ENCODE measurements at regions not wholly inside any gene's neighbourhood (a gene's known extent, or its start where the extent isn't known, plus 50 kb on each side); places are given as distances from the start of the nearest gene placed in this dataset.
A peak's percentile ranks its signal among the peaks of the same experiment; 100 is the strongest.

GRCh38 chrX:124524852-124525251, 178.5 kb downstream of the SH2D1A start:
- H3K36me3 ChIP-seq (ENCODE audit: insufficient read depth, low read length): no peaks in the 10 kb centered on the region
- H3K4me3 ChIP-seq (ENCODE audit: low read length in 2 of 2): no peak overlapping the region
- no peaks in the 10 kb centered on the region for H3K9me3 Mint-ChIP-seq
- H3K27me3 Mint-ChIP-seq: peaks cover 0 to 2% of the 10 kb centered on the region in 2 donors
- no peaks in the 10 kb centered on the region for H3K4me1 Mint-ChIP-seq
- no peak overlapping the region for H3K27ac Mint-ChIP-seq
- ChIA-PET CTCF (ENCODE audit: partially characterized antibody) (interaction anchor here (1.5 kb wide), 1 partner anchor 11 kb away, joined by 3 read pairs; no protein-coding TSS in a partner anchor), POLR2A (ENCODE audit: partially characterized antibody) (no interaction called here)
- no peak for DNase-seq
- H3K36me3 Mint-ChIP-seq: no peaks in the 10 kb centered on the region
- no peaks in the 10 kb centered on the region for H3K27me3 ChIP-seq (ENCODE audit: insufficient read depth, low read length)
- no peak overlapping the region for H3K27ac ChIP-seq (ENCODE audit: low read depth, low read length)
- H3K9me3 ChIP-seq (ENCODE audit: control insufficient read depth in 1 of 2, low read length in 2 of 2): no peaks in the 10 kb centered on the region
- intact Hi-C loops (cut with micrococcal nuclease): no loop called here
- H3K4me1 ChIP-seq (ENCODE audit: insufficient read depth, low read length): no peaks in the 10 kb centered on the region
- no peak overlapping the region for H3K4me3 Mint-ChIP-seq

GRCh38 chrX:124529786-124530185, 183.4 kb downstream of the SH2D1A start:
- H3K9me3 ChIP-seq (ENCODE audit: control insufficient read depth in 1 of 2, low read length in 2 of 2): no peaks in the 10 kb centered on the region
- Mint-ChIP-seq H3K9me3 (peaks cover 0 to 3% (median 0%) of the 10 kb centered on the region in 8 donors), H3K4me1 (no peaks in the 10 kb centered on the region), H3K27me3 (peaks cover 0 to 2% of the 10 kb centered on the region in 2 donors), H3K27ac (peak overlapping the region in 1 of 7 donors; percentile 36), H3K36me3 (no peaks in the 10 kb centered on the region), H3K4me3 (no peak overlapping the region)
- intact Hi-C loops (cut with micrococcal nuclease): no loop called here
- H3K36me3 ChIP-seq (ENCODE audit: insufficient read depth, low read length): no peaks in the 10 kb centered on the region
- H3K27ac ChIP-seq (ENCODE audit: low read depth, low read length): no peak overlapping the region
- H3K27me3 ChIP-seq (ENCODE audit: insufficient read depth, low read length): no peaks in the 10 kb centered on the region
- ChIA-PET POLR2A (ENCODE audit: partially characterized antibody) (no interaction called here), CTCF (ENCODE audit: partially characterized antibody) (no interaction called here)
- H3K4me3 ChIP-seq (ENCODE audit: low read length in 2 of 2): no peak overlapping the region
- no peak for DNase-seq
- no peaks in the 10 kb centered on the region for H3K4me1 ChIP-seq (ENCODE audit: insufficient read depth, low read length)

- no peaks in the 10 kb centered on the region for H3K36me3 Mint-ChIP-seq
- no peaks in the 10 kb centered on the region for H3K4me1 Mint-ChIP-seq
- peaks cover 0 to 3% (median 0%) of the 10 kb centered on the region in 8 donors for H3K9me3 Mint-ChIP-seq
- no peak overlapping the region for H3K27ac Mint-ChIP-seq
- H3K36me3 ChIP-seq (ENCODE audit: insufficient read depth, low read length): no peaks in the 10 kb centered on the region
- H3K9me3 ChIP-seq (ENCODE audit: control insufficient read depth in 1 of 2, low read length in 2 of 2): no peaks in the 10 kb centered on the region
- no peaks in the 10 kb centered on the region for H3K27me3 ChIP-seq (ENCODE audit: insufficient read depth, low read length)
- peaks cover 0 to 2% of the 10 kb centered on the region in 2 donors for H3K27me3 Mint-ChIP-seq
- H3K27ac ChIP-seq (ENCODE audit: low read depth, low read length): no peak overlapping the region
- no peak overlapping the region for H3K4me3 Mint-ChIP-seq
- no peaks in the 10 kb centered on the region for H3K4me1 ChIP-seq (ENCODE audit: insufficient read depth, low read length)
- no peak overlapping the region for H3K4me3 ChIP-seq (ENCODE audit: low read length in 2 of 2)
- CTCF ChIA-PET (ENCODE audit: partially characterized antibody): no interaction called here
- intact Hi-C loops (cut with micrococcal nuclease): no loop called here
- POLR2A ChIA-PET (ENCODE audit: partially characterized antibody): no interaction called here
- DNase-seq: no peak
Measured at GRCh38 chrX:124530803-124531202, 184.4 kb downstream of the SH2D1A start.

GRCh38 chrX:124534536-124534935, 188.2 kb downstream of the SH2D1A start:
- H3K4me1 Mint-ChIP-seq: no peaks in the 10 kb centered on the region
- no peaks in the 10 kb centered on the region for H3K36me3 ChIP-seq (ENCODE audit: insufficient read depth, low read length)
- POLR2A ChIA-PET (ENCODE audit: partially characterized antibody): no interaction called here
- intact Hi-C loops (cut with micrococcal nuclease): no loop called here
- H3K4me3 ChIP-seq (ENCODE audit: low read length in 2 of 2): no peak overlapping the region
- H3K9me3 Mint-ChIP-seq: peaks cover 0 to 3% (median 0%) of the 10 kb centered on the region in 8 donors
- H3K27me3 ChIP-seq (ENCODE audit: insufficient read depth, low read length): no peaks in the 10 kb centered on the region
- H3K27ac ChIP-seq (ENCODE audit: low read depth, low read length): no peak overlapping the region
- H3K4me1 ChIP-seq (ENCODE audit: insufficient read depth, low read length): no peaks in the 10 kb centered on the region
- no peak overlapping the region for H3K27ac Mint-ChIP-seq
- no peaks in the 10 kb centered on the region for H3K9me3 ChIP-seq (ENCODE audit: control insufficient read depth in 1 of 2, low read length in 2 of 2)
- CTCF ChIA-PET (ENCODE audit: partially characterized antibody): no interaction called here
- DNase-seq: no peak
- no peaks in the 10 kb centered on the region for H3K27me3 Mint-ChIP-seq
- H3K36me3 Mint-ChIP-seq: no peaks in the 10 kb centered on the region
- no peak overlapping the region for H3K4me3 Mint-ChIP-seq

GRCh38 chrX:124540474-124540873, 194.1 kb downstream of the SH2D1A start:
- no peaks in the 10 kb centered on the region for H3K9me3 Mint-ChIP-seq
- CTCF ChIA-PET (ENCODE audit: partially characterized antibody): no interaction called here
- POLR2A ChIA-PET (ENCODE audit: partially characterized antibody): no interaction called here

GRCh38 chrX:124548571-124548970, 202.2 kb downstream of the SH2D1A start:
- H3K9me3 Mint-ChIP-seq: no peaks in the 10 kb centered on the region
- H3K27me3 Mint-ChIP-seq: peaks cover 2% of the 10 kb centered on the region in 2 donors
- ChIA-PET POLR2A (ENCODE audit: partially characterized antibody) (no interaction called here), CTCF (ENCODE audit: partially characterized antibody) (no interaction called here)
- H3K4me1 Mint-ChIP-seq: no peaks in the 10 kb centered on the region
- no peak overlapping the region for H3K27ac Mint-ChIP-seq
- no peak overlapping the region for H3K27ac ChIP-seq (ENCODE audit: low read depth, low read length)
- intact Hi-C loops (cut with micrococcal nuclease): no loop called here
- no peaks in the 10 kb centered on the region for H3K4me1 ChIP-seq (ENCODE audit: insufficient read depth, low read length)
- no peak for DNase-seq
- H3K4me3 Mint-ChIP-seq: no peak overlapping the region
- H3K9me3 ChIP-seq (ENCODE audit: control insufficient read depth in 1 of 2, low read length in 2 of 2): no peaks in the 10 kb centered on the region
- no peak overlapping the region for H3K4me3 ChIP-seq (ENCODE audit: low read length in 2 of 2)
- no peaks in the 10 kb centered on the region for H3K36me3 Mint-ChIP-seq
- no peaks in the 10 kb centered on the region for H3K36me3 ChIP-seq (ENCODE audit: insufficient read depth, low read length)
- H3K27me3 ChIP-seq (ENCODE audit: insufficient read depth, low read length): no peaks in the 10 kb centered on the region

More at GRCh38 chrX:124540474-124540873, 194.1 kb downstream of the SH2D1A start:
- H3K9me3 ChIP-seq (ENCODE audit: control insufficient read depth in 1 of 2, low read length in 2 of 2): no peaks in the 10 kb centered on the region
- DNase-seq: no peak
- intact Hi-C loops (cut with micrococcal nuclease): no loop called here
- H3K27ac ChIP-seq (ENCODE audit: low read depth, low read length): no peak overlapping the region
- H3K4me3 ChIP-seq (ENCODE audit: low read length in 2 of 2): no peak overlapping the region
- H3K36me3 Mint-ChIP-seq: no peaks in the 10 kb centered on the region
- H3K4me3 Mint-ChIP-seq: no peak overlapping the region
- peaks cover 0 to 2% of the 10 kb centered on the region in 2 donors for H3K27me3 Mint-ChIP-seq
- H3K27me3 ChIP-seq (ENCODE audit: insufficient read depth, low read length): no peaks in the 10 kb centered on the region
- H3K27ac Mint-ChIP-seq: no peak overlapping the region
- H3K4me1 ChIP-seq (ENCODE audit: insufficient read depth, low read length): no peaks in the 10 kb centered on the region
- no peaks in the 10 kb centered on the region for H3K36me3 ChIP-seq (ENCODE audit: insufficient read depth, low read length)
- H3K4me1 Mint-ChIP-seq: no peaks in the 10 kb centered on the region

GRCh38 chrX:124555036-124555595, 208.8 kb downstream of the SH2D1A start:
- Histone ChIP-seq H3K4me3 (ENCODE audit: low read length in 2 of 2) (no peak overlapping the region), H3K27ac (ENCODE audit: low read depth, low read length) (no peak overlapping the region), H3K36me3 (ENCODE audit: insufficient read depth, low read length) (no peaks in the 10 kb centered on the region), H3K4me1 (ENCODE audit: insufficient read depth, low read length) (no peaks in the 10 kb centered on the region), H3K27me3 (ENCODE audit: insufficient read depth, low read length) (no peaks in the 10 kb centered on the region), H3K9me3 (ENCODE audit: control insufficient read depth in 1 of 2, low read length in 2 of 2) (no peaks in the 10 kb centered on the region)
- Mint-ChIP-seq H3K27ac (no peak overlapping the region), H3K36me3 (peaks cover 0 to 5% of the 10 kb centered on the region in 2 donors), H3K9me3 (no peaks in the 10 kb centered on the region), H3K4me3 (no peak overlapping the region), H3K4me1 (peaks cover 0 to 1% (median 0%) of the 10 kb centered on the region in 4 donors), H3K27me3 (peaks cover 0 to 2% of the 10 kb centered on the region in 2 donors)
- intact Hi-C loops (cut with micrococcal nuclease): no loop called here
- POLR2A ChIA-PET (ENCODE audit: partially characterized antibody): no interaction called here
- no peak for DNase-seq
- CTCF ChIA-PET (ENCODE audit: partially characterized antibody): no interaction called here

GRCh38 chrX:124557976-124558375, 211.6 kb downstream of the SH2D1A start:
- ChIA-PET POLR2A (ENCODE audit: partially characterized antibody) (no interaction called here), CTCF (ENCODE audit: partially characterized antibody) (no interaction called here)
- Histone ChIP-seq H3K27ac (ENCODE audit: low read depth, low read length) (no peak overlapping the region), H3K4me3 (ENCODE audit: low read length in 2 of 2) (no peak overlapping the region), H3K27me3 (ENCODE audit: insufficient read depth, low read length) (no peaks in the 10 kb centered on the region), H3K36me3 (ENCODE audit: insufficient read depth, low read length) (no peaks in the 10 kb centered on the region), H3K4me1 (ENCODE audit: insufficient read depth, low read length) (no peaks in the 10 kb centered on the region), H3K9me3 (ENCODE audit: control insufficient read depth in 1 of 2, low read length in 2 of 2) (no peaks in the 10 kb centered on the region)
- Mint-ChIP-seq H3K4me3 (no peak overlapping the region), H3K27ac (no peak overlapping the region), H3K36me3 (peaks cover 0 to 5% of the 10 kb centered on the region in 2 donors), H3K27me3 (peaks cover 0 to 2% of the 10 kb centered on the region in 2 donors), H3K4me1 (peaks cover 0 to 1% (median 0%) of the 10 kb centered on the region in 4 donors), H3K9me3 (no peaks in the 10 kb centered on the region)
- no peak for DNase-seq
- intact Hi-C loops (cut with micrococcal nuclease): no loop called here

All from CD4-positive, alpha-beta memory T cell (primary cell).